HUES64 (cell line): ENCODE measurements at regions not wholly inside any gene's neighbourhood (a gene's known extent, or its start where the extent isn't known, plus 50 kb on each side); places are given as distances from the start of the nearest gene placed in this dataset.

ENCODE experiments used
- H3K27ac ChIP-seq: 2 replicates; pipeline ENCODE4 v1.7.0; 2013; ENCODE audit warnings: low read depth, low read length, inconsistent platforms
- H3K27me3 ChIP-seq: 2 replicates; pipeline ENCODE4 v1.6.1; 2013; ENCODE audit warnings: mild to moderate bottlenecking, low read length; ENCODE audit not compliant: insufficient read depth
- H3K36me3 ChIP-seq: 2 replicates; pipeline ENCODE4 v1.6.1; 2013; ENCODE audit warnings: mild to moderate bottlenecking, low read length; ENCODE audit not compliant: insufficient read depth
- H3K4me1 ChIP-seq: 2 replicates; pipeline ENCODE4 v1.6.1; 2013; ENCODE audit warnings: mild to moderate bottlenecking, low read length, moderate library complexity; ENCODE audit not compliant: insufficient read depth
- H3K4me3 ChIP-seq: 2 replicates; pipeline ENCODE4 v1.5.1; 2013; ENCODE audit warnings: mild to moderate bottlenecking, low read length, moderate library complexity
- H3K9ac ChIP-seq: 2 replicates; pipeline ENCODE4 v1.6.1; 2013; ENCODE audit warnings: mild to moderate bottlenecking, low read depth, low read length
- H3K9me3 ChIP-seq: 2 replicates; pipeline ENCODE4 v1.6.1; 2013; ENCODE audit warnings: low read depth, low read length; ENCODE audit not compliant: insufficient read depth
- WGBS: fragments of 150-250, 120-280 bp; methylation state at CpG from one replicate; pipeline ENCODE4 v1.1.7; 2013; ENCODE audit warnings: missing lambda C conversion rate; 5-methylcytosine and 5-hydroxymethylcytosine counted together

DNA sequence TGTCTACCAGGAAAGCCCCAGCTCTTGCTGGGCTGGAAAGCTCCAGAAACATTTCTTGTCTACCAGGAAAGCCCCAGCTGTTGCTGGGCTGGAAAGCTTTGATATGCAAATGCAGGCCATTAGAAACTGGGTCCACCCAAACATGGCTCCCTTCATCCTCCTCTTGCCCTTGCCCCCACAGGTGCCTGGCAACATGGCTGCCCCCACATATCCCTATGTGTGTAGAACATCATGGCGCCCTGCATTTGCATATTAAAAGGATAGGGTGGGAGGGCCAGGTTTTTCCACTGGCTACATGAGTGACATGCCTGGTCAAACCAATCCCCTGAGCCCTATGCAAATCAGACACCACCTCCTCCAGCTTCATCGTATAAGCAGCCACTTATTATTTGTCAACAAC lies 455.4 kb upstream of the ARGLU1 start:
- no peak overlapping the region for H3K4me3 ChIP-seq
- no peak overlapping the region for H3K27ac ChIP-seq
- 83% methylated on average over 2 of the region's 2 CpGs for WGBS
- no peaks in the 10 kb centered on the region for H3K27me3 ChIP-seq
- H3K4me1 ChIP-seq, result no peaks in the 10 kb centered on the region; the same call in 1 of the 2 replicates
- H3K9me3 ChIP-seq, result no peaks in the 10 kb centered on the region
- H3K9ac ChIP-seq, result no peak overlapping the region
- H3K36me3 ChIP-seq, result no peaks in the 10 kb centered on the region

DNA sequence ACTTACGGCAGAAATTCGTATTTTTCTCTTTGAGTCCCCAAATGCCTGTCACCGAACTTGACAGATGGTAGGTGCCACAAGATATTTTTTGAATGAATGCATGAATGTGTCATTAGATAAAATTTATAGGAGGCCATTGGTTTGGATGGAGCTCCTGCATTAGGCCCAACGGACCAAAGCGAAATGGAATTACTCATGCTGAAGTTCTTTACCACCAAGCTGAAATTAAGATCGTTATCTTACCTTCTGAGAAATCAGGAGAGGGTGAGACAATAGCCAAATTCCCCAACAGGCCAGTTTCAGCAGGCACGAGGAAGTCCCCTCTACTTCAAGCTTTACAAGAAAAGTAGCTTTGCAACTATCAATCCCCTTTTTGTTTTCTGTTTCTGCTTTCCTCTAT lies 452.5 kb upstream of the ARGLU1 start:
- Histone ChIP-seq H3K36me3 (no peaks in the 10 kb centered on the region), H3K27ac (no peak overlapping the region), H3K27me3 (no peaks in the 10 kb centered on the region), H3K9ac (no peak overlapping the region), H3K4me1 (no peaks in the 10 kb centered on the region; the same call in 1 of the 2 replicates), H3K9me3 (no peaks in the 10 kb centered on the region), H3K4me3 (no peak overlapping the region)
- WGBS, result 97% methylated on average over 7 of the region's 7 CpGs

DNA sequence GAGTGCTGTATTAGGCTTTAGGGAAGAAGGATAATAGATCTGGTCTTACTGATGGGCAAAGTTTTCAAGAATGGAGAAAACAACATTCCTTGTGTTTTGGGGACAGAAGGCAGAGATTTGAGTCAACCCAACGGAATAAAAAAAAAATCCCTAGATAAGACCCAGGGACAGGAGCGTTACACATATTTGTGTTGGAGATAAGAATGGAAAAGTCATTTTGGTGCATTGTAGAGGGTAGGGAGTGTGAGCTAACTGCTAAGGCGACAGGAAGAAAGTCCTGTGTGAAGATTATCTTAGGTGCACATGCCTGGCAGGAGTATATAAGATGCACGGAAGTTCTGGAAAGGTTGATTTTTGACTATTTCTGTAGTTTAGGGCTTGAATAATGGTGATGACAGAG lies 450.3 kb upstream of the ARGLU1 start:
- H3K27ac ChIP-seq, result no peak overlapping the region
- H3K36me3 ChIP-seq, result no peaks in the 10 kb centered on the region
- H3K4me3 ChIP-seq, result no peak overlapping the region
- no peaks in the 10 kb centered on the region for H3K27me3 ChIP-seq
- 90% methylated on average over 4 of the region's 4 CpGs for WGBS
- H3K9me3 ChIP-seq, result no peaks in the 10 kb centered on the region
- H3K9ac ChIP-seq, result no peak overlapping the region
- H3K4me1 ChIP-seq, result no peaks in the 10 kb centered on the region

DNA sequence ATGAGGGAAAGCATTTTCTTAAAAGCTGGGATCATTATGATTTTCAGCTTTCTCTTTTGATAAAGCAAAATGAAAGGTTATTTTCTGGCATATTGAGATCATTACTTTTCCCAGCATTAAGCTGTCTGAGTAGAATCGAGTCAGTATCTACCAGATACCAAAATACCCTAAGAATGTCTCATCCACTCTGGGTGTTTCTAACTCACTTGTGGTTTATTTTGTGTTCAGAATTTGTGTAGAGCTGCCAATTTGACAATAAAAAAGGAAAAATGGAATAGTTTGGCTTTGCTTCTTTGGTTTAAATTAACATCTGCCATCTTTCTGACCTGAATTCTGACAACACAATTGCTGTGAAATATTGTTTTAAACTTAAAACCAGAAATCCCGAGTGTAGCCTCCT lies 438.7 kb upstream of the ARGLU1 start:
- no peak overlapping the region for H3K27ac ChIP-seq
- H3K27me3 ChIP-seq, result no peaks in the 10 kb centered on the region
- no peak overlapping the region for H3K9ac ChIP-seq
- WGBS, result 100% methylated on average over 1 of the region's 2 CpGs
- H3K36me3 ChIP-seq, result no peaks in the 10 kb centered on the region
- no peaks in the 10 kb centered on the region for H3K4me1 ChIP-seq
- H3K9me3 ChIP-seq, result no peaks in the 10 kb centered on the region
- no peak overlapping the region for H3K4me3 ChIP-seq

DNA sequence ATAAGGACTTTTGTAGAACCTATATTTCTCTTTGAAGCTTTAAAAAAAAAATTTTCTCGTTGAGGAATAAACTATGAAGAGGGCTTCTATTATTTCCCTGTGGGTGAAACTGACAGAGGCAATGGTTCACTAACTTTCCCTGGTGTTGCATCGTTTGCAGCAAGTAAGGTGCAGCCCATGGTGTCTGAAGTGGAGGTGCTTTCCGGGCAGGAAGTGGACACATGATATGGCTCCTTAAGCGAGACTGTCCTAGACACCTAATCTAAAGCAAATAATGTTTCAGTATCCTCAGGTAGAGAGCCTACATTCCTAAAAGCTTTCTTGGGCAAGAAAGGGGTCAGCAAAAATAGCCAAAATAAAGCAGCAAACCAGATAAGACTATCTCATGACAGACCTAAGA lies 437.6 kb upstream of the ARGLU1 start:
- 89% methylated on average over 4 of the region's 4 CpGs for WGBS
- no peak overlapping the region for H3K27ac ChIP-seq
- H3K9me3 ChIP-seq, result no peaks in the 10 kb centered on the region
- H3K27me3 ChIP-seq, result no peaks in the 10 kb centered on the region
- H3K4me1 ChIP-seq, result no peaks in the 10 kb centered on the region
- no peak overlapping the region for H3K4me3 ChIP-seq
- no peaks in the 10 kb centered on the region for H3K36me3 ChIP-seq
- no peak overlapping the region for H3K9ac ChIP-seq

DNA sequence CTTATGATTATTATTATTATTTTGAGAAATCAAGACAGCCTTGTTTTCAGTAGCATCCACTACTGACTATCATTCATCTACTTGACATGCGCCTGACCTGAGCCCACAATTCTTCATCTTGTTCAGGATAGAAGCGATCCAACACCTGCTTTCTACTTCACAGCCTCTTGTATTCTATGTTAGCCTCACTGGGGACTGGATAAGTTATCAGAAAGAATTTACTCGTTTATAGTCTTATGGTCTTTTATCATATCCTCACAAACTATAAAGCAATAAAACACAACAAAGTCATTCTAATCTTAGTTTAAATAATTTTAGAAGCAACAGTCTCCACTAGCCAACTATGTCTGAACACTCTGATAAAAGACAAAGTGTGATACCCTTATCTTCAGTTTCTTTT lies 436.0 kb upstream of the ARGLU1 start:
- Histone ChIP-seq H3K4me3 (no peak overlapping the region), H3K36me3 (no peaks in the 10 kb centered on the region), H3K4me1 (no peaks in the 10 kb centered on the region), H3K27ac (no peak overlapping the region), H3K9me3 (no peaks in the 10 kb centered on the region), H3K9ac (no peak overlapping the region), H3K27me3 (no peaks in the 10 kb centered on the region)
- WGBS, result 90% methylated on average over 2 of the region's 3 CpGs

DNA sequence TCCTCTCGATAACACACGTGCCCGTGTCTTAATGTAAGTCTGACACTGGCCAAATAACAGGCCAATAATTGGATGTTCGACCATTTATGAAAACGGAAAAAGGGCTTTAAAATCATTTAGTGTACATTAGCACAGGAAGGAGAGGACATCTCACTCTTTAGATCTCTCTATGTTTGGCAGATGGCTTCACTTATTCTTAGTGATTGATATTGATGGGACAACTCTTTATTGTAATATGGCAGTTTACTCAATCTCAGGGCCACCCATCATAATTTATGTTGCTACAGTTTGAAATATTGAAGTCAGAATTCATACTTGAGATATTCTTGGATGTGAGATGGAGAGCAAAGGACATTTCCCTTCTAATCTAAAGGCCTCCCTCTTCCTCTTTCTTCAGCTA lies 430.7 kb upstream of the ARGLU1 start:
- Histone ChIP-seq H3K9ac (no peak overlapping the region), H3K4me1 (no peaks in the 10 kb centered on the region), H3K36me3 (no peaks in the 10 kb centered on the region), H3K9me3 (no peaks in the 10 kb centered on the region), H3K4me3 (no peak overlapping the region), H3K27me3 (no peaks in the 10 kb centered on the region), H3K27ac (no peak overlapping the region)
- WGBS, result 96% methylated on average over 5 of the region's 5 CpGs

DNA sequence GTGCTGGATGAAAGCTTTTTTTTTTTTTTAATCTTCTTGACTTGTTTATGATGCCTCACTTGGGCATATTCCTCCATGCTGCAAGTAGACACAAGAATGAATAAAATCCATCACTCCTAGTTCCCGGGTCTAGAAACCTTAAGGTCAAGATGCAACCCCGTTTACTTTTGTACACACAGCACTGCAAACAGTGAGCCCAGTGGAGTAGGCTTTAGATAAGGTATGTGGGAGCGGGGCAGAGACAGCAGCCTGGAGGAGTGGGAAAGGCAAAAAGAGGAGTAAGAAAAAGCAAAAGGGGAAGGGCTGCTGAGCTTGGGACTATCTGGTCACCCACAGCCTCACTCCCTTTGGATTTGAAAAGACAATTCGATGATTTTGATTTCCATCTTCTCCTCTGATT lies 429.8 kb upstream of the ARGLU1 start:
- H3K4me3 ChIP-seq, result no peak overlapping the region

DNA sequence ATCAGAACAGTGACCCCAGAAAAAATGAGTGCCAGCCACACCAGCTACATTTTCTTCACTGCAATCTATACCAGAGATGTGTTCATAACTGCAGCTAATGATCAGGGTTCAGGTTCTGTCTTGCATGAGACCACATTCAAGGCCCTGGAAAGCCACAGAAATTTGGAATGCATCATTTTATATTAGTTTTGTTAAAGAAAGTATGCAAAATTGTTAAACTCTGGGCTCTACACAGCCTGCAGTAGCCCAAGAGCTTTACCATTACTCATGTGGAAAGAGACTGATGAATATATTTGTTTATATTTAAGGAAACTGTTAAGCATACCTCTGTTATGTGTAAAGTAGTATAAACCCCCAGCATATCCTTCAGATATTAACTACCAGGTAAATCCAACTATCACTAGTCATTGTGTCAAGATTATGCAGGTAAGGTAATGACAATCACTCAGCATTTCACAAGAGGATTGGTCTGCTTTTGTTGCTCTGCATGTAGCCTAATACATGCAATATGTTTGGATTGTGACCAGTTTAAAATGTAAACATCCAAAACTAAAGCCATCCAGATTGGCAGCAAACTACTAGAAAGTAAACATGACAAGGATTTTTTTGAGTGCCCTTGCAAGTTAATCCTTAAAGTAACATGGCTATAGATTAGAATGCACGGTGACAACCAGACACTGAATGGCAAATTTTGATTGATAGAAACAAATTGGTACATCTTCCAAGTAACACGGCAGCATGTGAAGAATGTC lies 429.1 kb upstream of the ARGLU1 start:
- Histone ChIP-seq H3K27ac (no peak overlapping the region), H3K9me3 (no peaks in the 10 kb centered on the region), H3K27me3 (no peaks in the 10 kb centered on the region), H3K4me3 (no peak overlapping the region), H3K36me3 (no peaks in the 10 kb centered on the region), H3K9ac (no peak overlapping the region), H3K4me1 (no peaks in the 10 kb centered on the region)
- WGBS, result 99% methylated on average over 2 of the region's 2 CpGs

More for the DNA sequence above, 429.8 kb upstream of the ARGLU1 start:
- Histone ChIP-seq H3K27me3 (no peaks in the 10 kb centered on the region), H3K36me3 (no peaks in the 10 kb centered on the region), H3K9ac (no peak overlapping the region), H3K27ac (no peak overlapping the region), H3K4me1 (no peaks in the 10 kb centered on the region), H3K9me3 (no peaks in the 10 kb centered on the region)
- 92% methylated on average over 4 of the region's 4 CpGs for WGBS

DNA sequence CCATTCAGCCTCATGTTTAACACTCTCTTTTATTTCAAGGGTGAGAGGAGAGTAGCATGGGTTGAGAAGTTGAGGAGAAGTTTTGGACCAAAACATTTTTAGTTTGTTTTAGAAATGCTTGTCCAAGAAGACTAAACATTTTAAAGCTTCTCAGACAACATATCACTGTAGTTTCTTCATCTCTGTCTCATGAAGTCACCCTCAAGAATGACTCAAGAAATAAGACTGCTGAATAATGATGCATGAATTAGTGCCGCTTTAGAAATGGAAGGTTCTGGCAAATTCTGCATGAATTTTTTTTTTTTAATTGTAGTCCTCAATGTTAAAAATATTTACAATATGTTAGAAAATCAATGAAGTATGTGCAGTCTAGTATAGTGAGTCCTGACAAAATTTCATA lies 422.7 kb upstream of the ARGLU1 start:
- Histone ChIP-seq H3K9ac (no peak overlapping the region), H3K27me3 (no peaks in the 10 kb centered on the region), H3K4me3 (no peak overlapping the region), H3K36me3 (no peaks in the 10 kb centered on the region), H3K4me1 (peaks cover 8% of the 10 kb centered on the region), H3K9me3 (no peaks in the 10 kb centered on the region), H3K27ac (no peak overlapping the region)
- WGBS, result 100% methylated on average over 1 of the region's 1 CpG

DNA sequence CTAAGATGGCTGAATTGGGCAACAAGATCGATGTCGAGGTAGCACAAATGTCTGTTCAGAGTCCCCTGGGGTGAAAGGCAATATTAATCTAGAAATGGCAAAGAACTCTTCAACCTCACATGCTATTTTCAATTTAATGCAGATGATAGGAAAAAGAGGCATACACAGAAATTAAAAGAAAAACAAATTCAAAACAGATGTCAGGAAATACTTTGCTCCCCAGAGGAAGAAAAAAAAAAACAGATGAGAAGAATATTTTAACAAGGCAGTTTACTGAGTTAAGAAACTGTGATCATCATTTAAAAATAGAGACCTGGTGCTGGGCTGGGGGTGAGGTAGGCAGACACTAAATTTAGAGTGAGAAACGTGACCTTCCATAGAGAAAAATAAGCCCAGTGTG lies 421.9 kb upstream of the ARGLU1 start:
- peaks cover 13% of the 10 kb centered on the region for H3K4me1 ChIP-seq
- no peaks in the 10 kb centered on the region for H3K27me3 ChIP-seq
- WGBS, result 92% methylated on average over 3 of the region's 3 CpGs
- no peak overlapping the region for H3K27ac ChIP-seq
- H3K4me3 ChIP-seq, result no peak overlapping the region
- H3K36me3 ChIP-seq, result no peaks in the 10 kb centered on the region
- no peak overlapping the region for H3K9ac ChIP-seq
- no peaks in the 10 kb centered on the region for H3K9me3 ChIP-seq

DNA sequence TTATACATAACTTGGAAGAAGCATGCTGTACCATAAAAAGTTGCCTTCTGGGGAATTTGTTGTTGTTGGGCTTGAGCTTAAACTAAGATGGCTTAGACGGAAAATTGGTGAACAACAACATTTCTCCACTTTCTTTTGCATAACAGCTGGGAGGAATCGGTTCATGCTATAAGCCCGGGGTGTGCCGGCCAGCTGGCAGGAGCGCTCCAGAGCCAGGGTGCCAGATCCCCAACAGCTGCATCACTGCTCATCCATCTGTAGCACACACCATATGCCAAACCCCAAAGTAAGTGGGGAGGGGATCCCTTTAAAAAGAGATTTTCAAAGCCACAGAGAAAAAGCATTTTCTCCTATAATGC lies 419.5 kb upstream of the ARGLU1 start:
- WGBS, result 95% methylated on average over 5 of the region's 5 CpGs
- no peaks in the 10 kb centered on the region for H3K9me3 ChIP-seq
- H3K27ac ChIP-seq, result no peak overlapping the region
- H3K27me3 ChIP-seq, result no peaks in the 10 kb centered on the region
- H3K4me3 ChIP-seq, result no peak overlapping the region
- H3K9ac ChIP-seq, result no peak overlapping the region
- no peaks in the 10 kb centered on the region for H3K36me3 ChIP-seq
- H3K4me1 ChIP-seq, result peaks cover 13% of the 10 kb centered on the region
